PC-3 (cell line): ENCODE measurements at regions not wholly inside any gene's neighbourhood (a gene's known extent, or its start where the extent isn't known, plus 50 kb on each side); places are given as distances from the start of the nearest gene placed in this dataset.

Experiments used
- EZH2 ChIP-seq: fragments of 300-600 bp; sonication (generic); IDR thresholded peaks from one replicate; pipeline ENCODE4 v1.6.1; 2017; ENCODE audit warnings: antibody characterized with exemption, mild to moderate bottlenecking, low read length; ENCODE audit not compliant: unreplicated experiment
- TF ChIP-seq, protein P1 (sequence below): fragments of 300-600 bp; sonication (generic); conservative IDR thresholded peaks from 2 replicates; pipeline ENCODE4 v1.5.1; 2017; ENCODE audit warnings: antibody characterized with exemption, low read depth, mild to moderate bottlenecking, low read length

DNA sequence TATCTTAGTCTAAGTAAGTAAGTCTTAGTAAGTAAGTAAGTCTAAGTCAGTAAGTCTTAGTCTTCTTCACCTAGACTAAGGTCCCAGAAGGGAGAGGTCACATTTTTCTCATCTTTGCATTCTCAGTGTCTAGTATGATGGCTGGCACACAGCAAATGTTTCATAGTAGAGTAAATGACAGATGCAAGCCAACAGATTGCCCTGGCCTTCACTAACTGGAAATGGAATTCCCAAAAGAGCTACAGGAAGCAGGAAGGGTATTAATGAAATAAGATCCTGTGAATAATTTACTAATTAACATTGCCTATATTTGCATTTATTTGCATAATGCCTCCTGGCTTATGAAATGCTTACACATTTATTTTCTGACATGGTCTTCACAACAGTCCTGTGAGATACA is 221.6 kb downstream of the RAD51AP2 start:
- TF ChIP-seq, protein P1, sequence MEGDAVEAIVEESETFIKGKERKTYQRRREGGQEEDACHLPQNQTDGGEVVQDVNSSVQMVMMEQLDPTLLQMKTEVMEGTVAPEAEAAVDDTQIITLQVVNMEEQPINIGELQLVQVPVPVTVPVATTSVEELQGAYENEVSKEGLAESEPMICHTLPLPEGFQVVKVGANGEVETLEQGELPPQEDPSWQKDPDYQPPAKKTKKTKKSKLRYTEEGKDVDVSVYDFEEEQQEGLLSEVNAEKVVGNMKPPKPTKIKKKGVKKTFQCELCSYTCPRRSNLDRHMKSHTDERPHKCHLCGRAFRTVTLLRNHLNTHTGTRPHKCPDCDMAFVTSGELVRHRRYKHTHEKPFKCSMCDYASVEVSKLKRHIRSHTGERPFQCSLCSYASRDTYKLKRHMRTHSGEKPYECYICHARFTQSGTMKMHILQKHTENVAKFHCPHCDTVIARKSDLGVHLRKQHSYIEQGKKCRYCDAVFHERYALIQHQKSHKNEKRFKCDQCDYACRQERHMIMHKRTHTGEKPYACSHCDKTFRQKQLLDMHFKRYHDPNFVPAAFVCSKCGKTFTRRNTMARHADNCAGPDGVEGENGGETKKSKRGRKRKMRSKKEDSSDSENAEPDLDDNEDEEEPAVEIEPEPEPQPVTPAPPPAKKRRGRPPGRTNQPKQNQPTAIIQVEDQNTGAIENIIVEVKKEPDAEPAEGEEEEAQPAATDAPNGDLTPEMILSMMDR = no peak
- no peak for TF ChIP-seq EZH2
